ENCODE measurements at regions not wholly inside any gene's neighbourhood (a gene's known extent, or its start where the extent isn't known, plus 50 kb on each side); places are given as distances from the start of the nearest gene placed in this dataset.

GRCh38 chr6:2436410-2437154 lies 191.2 kb upstream of the GMDS start:
- no peak overlapping the region for H3K27ac ChIP-seq
- H3K27me3 ChIP-seq (replicated peaks), result no peaks in the 10 kb centered on the region
- no peaks in the 10 kb centered on the region for H3K36me3 ChIP-seq (replicated peaks)
- no peak for DNase-seq
- TF ChIP-seq CTCF (IDR thresholded peaks at IDR 0.05; ENCODE audit: low read depth, low read length, missing control alignments), result no peak
- in situ Hi-C loops (cut with HindIII; ENCODE audit: low pct_ligation_motif_present, low sequenced_read_pairs), result no loop called here
- no peak overlapping the region for H3K4me3 ChIP-seq (ENCODE audit: low read depth, low read length)

- Histone ChIP-seq H3K27me3 (replicated peaks) (no peaks in the 10 kb centered on the region), H3K27ac (no peak overlapping the region), H3K4me3 (ENCODE audit: low read depth, low read length) (no peak overlapping the region), H3K36me3 (replicated peaks) (no peaks in the 10 kb centered on the region)
- in situ Hi-C loops (cut with HindIII; ENCODE audit: low pct_ligation_motif_present, low sequenced_read_pairs), result no loop called here
- no peak for TF ChIP-seq CTCF (IDR thresholded peaks at IDR 0.05; ENCODE audit: low read depth, low read length, missing control alignments)
- no peak for DNase-seq
These were observed 189.9 kb upstream of the GMDS start for GRCh38 chr6:2435323-2435722.

GRCh38 chr6:2434912-2435311 lies 189.5 kb upstream of the GMDS start:
- no peak for DNase-seq
- TF ChIP-seq CTCF (IDR thresholded peaks at IDR 0.05; ENCODE audit: low read depth, low read length, missing control alignments), result no peak
- in situ Hi-C loops (cut with HindIII; ENCODE audit: low pct_ligation_motif_present, low sequenced_read_pairs), result no loop called here
- H3K4me3 ChIP-seq (ENCODE audit: low read depth, low read length), result no peak overlapping the region
- no peak overlapping the region for H3K27ac ChIP-seq
- no peaks in the 10 kb centered on the region for H3K27me3 ChIP-seq (replicated peaks)
- no peaks in the 10 kb centered on the region for H3K36me3 ChIP-seq (replicated peaks)

- Histone ChIP-seq H3K4me3 (ENCODE audit: low read depth, low read length) (no peak overlapping the region), H3K27me3 (replicated peaks) (no peaks in the 10 kb centered on the region), H3K27ac (no peak overlapping the region), H3K36me3 (replicated peaks) (no peaks in the 10 kb centered on the region)
- no peak for TF ChIP-seq CTCF (IDR thresholded peaks at IDR 0.05; ENCODE audit: low read depth, low read length, missing control alignments)
- no peak for DNase-seq
- in situ Hi-C loops (cut with HindIII; ENCODE audit: low pct_ligation_motif_present, low sequenced_read_pairs), result no loop called here
These were observed 188.7 kb upstream of the GMDS start for GRCh38 chr6:2434116-2434515.

- no peak for DNase-seq
- Histone ChIP-seq H3K27ac (no peak overlapping the region), H3K27me3 (replicated peaks) (no peaks in the 10 kb centered on the region), H3K36me3 (replicated peaks) (no peaks in the 10 kb centered on the region), H3K4me3 (ENCODE audit: low read depth, low read length) (no peak overlapping the region)
- in situ Hi-C loops (cut with HindIII; ENCODE audit: low pct_ligation_motif_present, low sequenced_read_pairs), result no loop called here
- TF ChIP-seq CTCF (IDR thresholded peaks at IDR 0.05; ENCODE audit: low read depth, low read length, missing control alignments), result no peak
These were observed 188.3 kb upstream of the GMDS start for GRCh38 chr6:2433711-2434110.

GRCh38 chr6:2433266-2433665 lies 187.9 kb upstream of the GMDS start:
- Histone ChIP-seq H3K4me3 (ENCODE audit: low read depth, low read length) (no peak overlapping the region), H3K27ac (no peak overlapping the region), H3K27me3 (replicated peaks) (no peaks in the 10 kb centered on the region), H3K36me3 (replicated peaks) (no peaks in the 10 kb centered on the region)
- no peak for DNase-seq
- in situ Hi-C loops (cut with HindIII; ENCODE audit: low pct_ligation_motif_present, low sequenced_read_pairs), result no loop called here
- TF ChIP-seq CTCF (IDR thresholded peaks at IDR 0.05; ENCODE audit: low read depth, low read length, missing control alignments), result no peak
